ENCODE measurements at regions not wholly inside any gene's neighbourhood (a gene's known extent, or its start where the extent isn't known, plus 50 kb on each side); places are given as distances from the start of the nearest gene placed in this dataset.
"Not testable (repeated sequence)": the region's sequence is repeated elsewhere in the genome, so short reads cannot be mapped to it uniquely, and the experiment has no call there.

- DNase-seq (ENCODE audit: low read depth), result not testable (repeated sequence)
These were observed 168.4 kb downstream of the CWH43 start for GRCh38 chr4:49154308-49155103.

- DNase-seq (ENCODE audit: low read depth), result not testable (repeated sequence)
These were observed 169.2 kb downstream of the CWH43 start for GRCh38 chr4:49155270-49155669.

GRCh38 chr4:49156309-49156708, 170.2 kb downstream of the CWH43 start:
- DNase-seq (ENCODE audit: low read depth), result not testable (repeated sequence)

- DNase-seq (ENCODE audit: low read depth), result not testable (repeated sequence)
These were observed 171.6 kb downstream of the CWH43 start for GRCh38 chr4:49157630-49158029.

GRCh38 chr4:49161111-49161541, 175.1 kb downstream of the CWH43 start:
- not testable (repeated sequence) for DNase-seq (ENCODE audit: low read depth)

GRCh38 chr4:49164916-49165315, 178.8 kb downstream of the CWH43 start:
- DNase-seq (ENCODE audit: low read depth), result not testable (repeated sequence)

- not testable (repeated sequence) for DNase-seq (ENCODE audit: low read depth)
These were observed 191.8 kb downstream of the CWH43 start for GRCh38 chr4:49177847-49178246.

- not testable (repeated sequence) for DNase-seq (ENCODE audit: low read depth)
These were observed 195.0 kb downstream of the CWH43 start for GRCh38 chr4:49181088-49181487.

GRCh38 chr4:49211396-49212194, 225.5 kb downstream of the CWH43 start:
- not testable (repeated sequence) for DNase-seq (ENCODE audit: low read depth)

- DNase-seq (ENCODE audit: low read depth), result not testable (repeated sequence)
These were observed 227.2 kb downstream of the CWH43 start for GRCh38 chr4:49213250-49213649.

- not testable (repeated sequence) for DNase-seq (ENCODE audit: low read depth)
These were observed 227.7 kb downstream of the CWH43 start for GRCh38 chr4:49213750-49214149.

GRCh38 chr4:49214453-49215081, 228.5 kb downstream of the CWH43 start:
- DNase-seq (ENCODE audit: low read depth), result not testable (repeated sequence)

- DNase-seq (ENCODE audit: low read depth), result not testable (repeated sequence)
These were observed 229.0 kb downstream of the CWH43 start for GRCh38 chr4:49215082-49215479.

- not testable (repeated sequence) for DNase-seq (ENCODE audit: low read depth)
These were observed 230.5 kb downstream of the CWH43 start for GRCh38 chr4:49216606-49217005.

GRCh38 chr4:49217492-49217891, 231.4 kb downstream of the CWH43 start:
- DNase-seq (ENCODE audit: low read depth), result no peak

GRCh38 chr4:49218094-49218493, 232.0 kb downstream of the CWH43 start:
- not testable (repeated sequence) for DNase-seq (ENCODE audit: low read depth)

- not testable (repeated sequence) for DNase-seq (ENCODE audit: low read depth)
These were observed 232.9 kb downstream of the CWH43 start for GRCh38 chr4:49218931-49219330.

- not testable (repeated sequence) for DNase-seq (ENCODE audit: low read depth)
These were observed 233.6 kb downstream of the CWH43 start for GRCh38 chr4:49219489-49220225.

- DNase-seq (ENCODE audit: low read depth), result no peak
These were observed 235.1 kb downstream of the CWH43 start for GRCh38 chr4:49221209-49221608.

GRCh38 chr4:49222810-49223209, 236.7 kb downstream of the CWH43 start:
- not testable (repeated sequence) for DNase-seq (ENCODE audit: low read depth)

- not testable (repeated sequence) for DNase-seq (ENCODE audit: low read depth)
These were observed 240.3 kb downstream of the CWH43 start for GRCh38 chr4:49226216-49226866.
